OCI-LY7 (cell line): ENCODE measurements at regions not wholly inside any gene's neighbourhood (a gene's known extent, or its start where the extent isn't known, plus 50 kb on each side); places are given as distances from the start of the nearest gene placed in this dataset.

Source experiments
- BruUV-seq: library from RNA; stranded (reverse); fragments of 400-500 nt; replicated peaks from 2 replicates; lab custom pipeline; 2021; lab: Mats Ljungman, UMichigan
- CTCF ChIA-PET: fragments of 300-600 bp; sonication (Branson Sonifier 250); formaldehyde crosslinking; loops from one replicate; lab custom pipeline; 2022; ENCODE audit warnings: antibody characterized with exemption; ENCODE audit not compliant: unreplicated experiment; lab: Charles Lee
- POLR2A ChIA-PET: fragments of 300-600 bp; sonication (Branson Sonifier 250); formaldehyde crosslinking; loops from one replicate; lab custom pipeline; 2022; ENCODE audit warnings: antibody characterized with exemption; lab: Charles Lee
- DNase-seq: peaks from one replicate; pipeline ENCODE4 v3.0.0-alpha.2; 2015; ENCODE audit warnings: low spot score
- H2AFZ ChIP-seq: fragments of 200-600 bp; sonication (generic), shearing (Covaris generic); 2 replicates; pipeline ENCODE4 v1.6.1; 2014; ENCODE audit warnings: mild to moderate bottlenecking, antibody characterized with exemption, low read length, moderate library complexity
- H3K27ac ChIP-seq: fragments of 200-600 bp; sonication (generic); 2 replicates; pipeline ENCODE4 v1.5.1; 2014; ENCODE audit warnings: mixed run types, low read depth, mild to moderate bottlenecking, moderate library complexity, low read length, inconsistent platforms; ENCODE audit not compliant: poor library complexity, severe bottlenecking
- H3K36me3 ChIP-seq: fragments of 200-600 bp; sonication (generic); 2 replicates; pipeline ENCODE4 v1.6.1; 2014; ENCODE audit warnings: mild to moderate bottlenecking, antibody characterized with exemption, low read length, moderate library complexity, mixed read lengths; ENCODE audit not compliant: insufficient read depth
- H3K4me1 ChIP-seq: fragments of 200-600 bp; sonication (generic); 2 replicates; pipeline ENCODE4 v1.5.1; 2014; ENCODE audit warnings: mild to moderate bottlenecking, low read length; ENCODE audit not compliant: insufficient read depth, poor library complexity, severe bottlenecking
- H3K4me2 ChIP-seq: fragments of 200-600 bp; sonication (generic); 2 replicates; pipeline ENCODE4 v1.6.1; 2014; ENCODE audit warnings: mild to moderate bottlenecking, low read length
- H3K4me3 ChIP-seq: fragments of 200-600 bp; sonication (generic); 2 replicates; pipeline ENCODE4 v1.5.1; 2014; ENCODE audit warnings: mild to moderate bottlenecking, low read depth, low read length; ENCODE audit not compliant: poor library complexity, severe bottlenecking
- H3K79me2 ChIP-seq: fragments of 200-600 bp; sonication (generic); 2 replicates; pipeline ENCODE4 v1.6.1; 2016; ENCODE audit warnings: low read depth, mild to moderate bottlenecking, low read length, moderate library complexity, mixed read lengths; ENCODE audit not compliant: insufficient read depth
- H3K9me2 ChIP-seq: fragments of 200-600 bp; sonication (generic); 2 replicates; pipeline ENCODE4 v1.6.1; 2016; ENCODE audit warnings: mild to moderate bottlenecking, low read length, mixed read lengths; ENCODE audit not compliant: insufficient read depth
- H3K9me3 ChIP-seq: fragments of 200-600 bp; sonication (generic); 2 replicates; pipeline ENCODE4 v1.6.1; 2014; ENCODE audit warnings: mild to moderate bottlenecking, mixed run types, low read length, mixed read lengths
- H4K20me1 ChIP-seq: fragments of 200-600 bp; sonication (generic); 2 replicates; pipeline ENCODE4 v1.6.1; 2014; ENCODE audit warnings: mild to moderate bottlenecking, antibody characterized with exemption, low read length, moderate library complexity, mixed read lengths; ENCODE audit not compliant: insufficient read depth
- EZH2phosphoT487 ChIP-seq: fragments of 200-600 bp; sonication (generic); IDR thresholded peaks from 2 replicates; pipeline ENCODE4 v1.6.1; 2018; ENCODE audit warnings: low read depth, borderline replicate concordance, mild to moderate bottlenecking, mixed run types, antibody characterized with exemption, low read length, moderate library complexity, mixed read lengths
- intact Hi-C: fragments of 100-400 bp; cut with micrococcal nuclease; formaldehyde crosslinking; loops from one replicate; pipeline ENCODE4 v1.10.0; 2022; ENCODE audit not compliant: unreplicated experiment
- TF ChIP-seq, protein P1 (sequence below): fragments of 200-600 bp; sonication (generic); conservative IDR thresholded peaks from 2 replicates; pipeline ENCODE4 v1.5.1; 2014; ENCODE audit warnings: mild to moderate bottlenecking, antibody characterized with exemption, low read length, moderate library complexity, mixed read lengths

DNA sequence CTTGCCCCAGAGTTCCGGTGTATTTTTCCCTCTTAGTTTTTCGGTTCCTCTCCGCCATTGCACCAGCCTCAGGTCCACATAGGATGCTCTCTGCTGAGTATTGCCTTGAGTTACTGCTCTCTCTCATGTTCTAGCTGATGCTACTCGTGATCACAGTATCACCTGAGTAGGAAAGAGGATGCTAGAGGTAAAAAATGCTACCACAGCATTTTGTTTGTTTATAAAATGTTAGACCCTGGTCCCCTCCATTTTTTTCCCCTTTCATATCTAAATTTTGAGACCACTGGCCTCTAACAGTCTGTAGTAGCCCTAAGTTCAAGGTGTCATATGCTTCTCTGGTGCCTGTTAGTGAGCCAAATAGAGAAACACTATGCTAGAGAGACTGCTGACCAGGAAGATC is 175.5 kb downstream of the OR2B2 start:
- BruUV-seq = no TSS peak
- intact Hi-C loops = no loop called here
- no peak for TF ChIP-seq EZH2phosphoT487
- TF ChIP-seq, protein P1, sequence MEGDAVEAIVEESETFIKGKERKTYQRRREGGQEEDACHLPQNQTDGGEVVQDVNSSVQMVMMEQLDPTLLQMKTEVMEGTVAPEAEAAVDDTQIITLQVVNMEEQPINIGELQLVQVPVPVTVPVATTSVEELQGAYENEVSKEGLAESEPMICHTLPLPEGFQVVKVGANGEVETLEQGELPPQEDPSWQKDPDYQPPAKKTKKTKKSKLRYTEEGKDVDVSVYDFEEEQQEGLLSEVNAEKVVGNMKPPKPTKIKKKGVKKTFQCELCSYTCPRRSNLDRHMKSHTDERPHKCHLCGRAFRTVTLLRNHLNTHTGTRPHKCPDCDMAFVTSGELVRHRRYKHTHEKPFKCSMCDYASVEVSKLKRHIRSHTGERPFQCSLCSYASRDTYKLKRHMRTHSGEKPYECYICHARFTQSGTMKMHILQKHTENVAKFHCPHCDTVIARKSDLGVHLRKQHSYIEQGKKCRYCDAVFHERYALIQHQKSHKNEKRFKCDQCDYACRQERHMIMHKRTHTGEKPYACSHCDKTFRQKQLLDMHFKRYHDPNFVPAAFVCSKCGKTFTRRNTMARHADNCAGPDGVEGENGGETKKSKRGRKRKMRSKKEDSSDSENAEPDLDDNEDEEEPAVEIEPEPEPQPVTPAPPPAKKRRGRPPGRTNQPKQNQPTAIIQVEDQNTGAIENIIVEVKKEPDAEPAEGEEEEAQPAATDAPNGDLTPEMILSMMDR = no peak
- Histone ChIP-seq H3K9me2 (no peaks in the 10 kb centered on the region), H2AFZ (no peak overlapping the region), H3K4me1 (no peaks in the 10 kb centered on the region), H3K4me2 (no peak overlapping the region), H3K79me2 (no peaks in the 10 kb centered on the region), H3K4me3 (no peak overlapping the region), H4K20me1 (no peaks in the 10 kb centered on the region), H3K36me3 (no peaks in the 10 kb centered on the region), H3K9me3 (no peaks in the 10 kb centered on the region), H3K27ac (no peak overlapping the region)
- POLR2A ChIA-PET = no interaction called here
- DNase-seq = no peak
- CTCF ChIA-PET = no interaction called here

DNA sequence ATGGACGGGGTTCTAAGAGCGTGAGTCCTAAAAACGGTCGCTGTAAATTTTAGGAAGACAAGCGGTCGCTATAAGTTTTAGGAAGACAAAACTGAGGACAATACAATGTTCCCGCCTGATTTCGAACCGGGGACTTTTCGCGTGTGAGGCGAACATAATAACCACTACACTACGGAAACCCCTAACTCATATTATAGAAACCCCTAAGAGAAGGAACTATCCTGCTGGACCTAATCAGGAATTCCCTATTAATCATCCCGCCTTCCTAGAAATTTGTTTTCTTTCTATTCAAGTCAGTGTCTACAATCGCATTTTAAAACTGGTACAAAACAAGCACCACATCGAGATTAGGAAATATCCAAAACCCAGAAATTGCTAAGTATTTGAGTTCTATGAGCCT is 183.8 kb downstream of the OR2B2 start:
- TF ChIP-seq, protein P1 = no peak
- no peak for TF ChIP-seq EZH2phosphoT487
- ChIA-PET CTCF (no interaction called here), POLR2A (no interaction called here)
- no peak overlapping the region for H3K4me3 ChIP-seq
- H4K20me1 ChIP-seq = no peaks in the 10 kb centered on the region
- BruUV-seq = no TSS peak
- H3K4me1 ChIP-seq = no peaks in the 10 kb centered on the region
- no peaks in the 10 kb centered on the region for H3K36me3 ChIP-seq
- H3K27ac ChIP-seq = no peak overlapping the region
- H3K4me2 ChIP-seq = no peak overlapping the region
- no peaks in the 10 kb centered on the region for H3K9me3 ChIP-seq
- no peak overlapping the region for H2AFZ ChIP-seq
- no peaks in the 10 kb centered on the region for H3K79me2 ChIP-seq
- intact Hi-C loops = no loop called here
- no peaks in the 10 kb centered on the region for H3K9me2 ChIP-seq
- DNase-seq = no peak

DNA sequence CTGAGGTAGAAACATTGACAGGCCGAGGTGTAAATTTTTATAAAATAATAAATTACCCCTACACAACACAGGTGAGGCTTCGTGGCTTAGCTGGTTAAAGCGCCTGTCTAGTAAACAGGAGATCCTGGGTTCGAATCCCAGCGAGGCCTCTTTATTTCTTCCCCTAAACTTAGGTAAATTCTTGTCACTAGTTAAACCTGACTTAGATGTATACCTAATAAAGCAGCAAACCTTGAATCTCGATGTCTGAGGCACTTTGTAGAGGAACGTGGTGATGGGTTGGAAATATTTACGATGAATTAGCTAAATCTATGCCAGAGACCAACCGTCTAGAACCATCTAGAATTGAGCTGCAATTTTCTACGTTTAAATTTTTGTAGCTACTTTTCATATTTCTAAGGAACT is 185.6 kb downstream of the OR2B2 start:
- TF ChIP-seq EZH2phosphoT487 = no peak
- TF ChIP-seq, protein P1 = no peak
- Histone ChIP-seq H3K4me3 (no peak overlapping the region), H3K9me3 (no peaks in the 10 kb centered on the region), H3K4me1 (no peaks in the 10 kb centered on the region), H3K79me2 (no peaks in the 10 kb centered on the region), H2AFZ (no peak overlapping the region), H3K9me2 (no peaks in the 10 kb centered on the region), H3K4me2 (no peak overlapping the region), H4K20me1 (no peaks in the 10 kb centered on the region), H3K27ac (no peak overlapping the region), H3K36me3 (no peaks in the 10 kb centered on the region)
- DNase-seq = no peak
- ChIA-PET POLR2A (interaction anchor here (0.7 to 0.9 kb wide), 3 partner anchors 26 to 667 kb away, joined by 3 read pairs; no protein-coding TSS in a partner anchor), CTCF (no interaction called here)
- intact Hi-C loops = no loop called here
- BruUV-seq = no TSS peak
